IMR-90 (cell line): ENCODE measurements at regions not wholly inside any gene's neighbourhood (a gene's known extent, or its start where the extent isn't known, plus 50 kb on each side); places are given as distances from the start of the nearest gene placed in this dataset.

Source experiments
- ATAC-seq: fragments of 200-7000 bp; cut with Tn5 transposase; 2 replicates; pipeline ENCODE4 v1.9.1; 2020; ENCODE audit warnings: low read depth, mild to moderate bottlenecking, moderate library complexity
- BruUV-seq: library from RNA; stranded (reverse); fragments of 400-500 nt; replicated peaks from 2 replicates; lab custom pipeline; 2021; lab: Mats Ljungman, UMichigan
- CTCF ChIA-PET: fragments of 300-600 bp; formaldehyde crosslinking; extraction: SDS; loops from one replicate; lab custom pipeline; 2021; ENCODE audit warnings: antibody characterized with exemption; lab: Yijun Ruan, JAX
- POLR2A ChIA-PET: fragments of 300-600 bp; sonication (Branson Sonifier 250); formaldehyde crosslinking; loops from one replicate; lab custom pipeline; 2022; ENCODE audit warnings: antibody characterized with exemption; ENCODE audit not compliant: unreplicated experiment; lab: Charles Lee
- DNase-seq: peaks from one replicate; pipeline ENCODE4 v3.0.0; 2013
- H2AFZ ChIP-seq: replicated peaks from 2 replicates; pipeline ENCODE3; 2013; ENCODE audit warnings: low read length, mild to moderate bottlenecking; ENCODE audit not compliant: poor library complexity
- H2AK5ac ChIP-seq: 2 replicates; pipeline ENCODE4 v1.6.1; 2013; ENCODE audit warnings: low read depth, low read length, inconsistent platforms
- H2AK9ac ChIP-seq: replicated peaks from 2 replicates; pipeline ENCODE3; 2013; ENCODE audit warnings: mild to moderate bottlenecking, low read depth, low read length, moderate library complexity; ENCODE audit not compliant: poor library complexity
- H2BK120ac ChIP-seq: 2 replicates; pipeline ENCODE4 v1.6.1; 2013; ENCODE audit warnings: low read depth, low read length, inconsistent platforms
- H2BK15ac ChIP-seq: 3 replicates; pipeline ENCODE4 v1.6.1; 2013; ENCODE audit warnings: low read depth, low read length, inconsistent platforms
- H2BK20ac ChIP-seq: 2 replicates; pipeline ENCODE4 v1.6.1; 2013; ENCODE audit warnings: low read depth, mild to moderate bottlenecking, inconsistent platforms, low read length, moderate library complexity
- H2BK5ac ChIP-seq: 2 replicates; pipeline ENCODE4 v1.6.1; 2013; ENCODE audit warnings: mild to moderate bottlenecking, low read depth, low read length, inconsistent platforms; ENCODE audit not compliant: poor library complexity, severe bottlenecking
- H3K14ac ChIP-seq: replicated peaks from 2 replicates; pipeline ENCODE4 v1.6.1; 2013; ENCODE audit warnings: low read depth, low read length, inconsistent platforms
- H3K18ac ChIP-seq: 2 replicates; pipeline ENCODE4 v1.6.1; 2013; ENCODE audit warnings: low read depth, low read length, control low read depth
- H3K23ac ChIP-seq: 2 replicates; pipeline ENCODE4 v1.6.1; 2013; ENCODE audit warnings: low read depth, low read length, inconsistent platforms
- H3K27ac ChIP-seq: 2 replicates; pipeline ENCODE4 v1.5.1; 2013; ENCODE audit warnings: mild to moderate bottlenecking, control low read depth, low read length; ENCODE audit not compliant: insufficient read depth
- H3K27me3 ChIP-seq: 2 replicates; pipeline ENCODE4 v1.6.1; 2013; ENCODE audit warnings: low read length; ENCODE audit not compliant: control insufficient read depth, insufficient read depth
- H3K36me3 ChIP-seq: 2 replicates; pipeline ENCODE4 v1.6.1; 2013; ENCODE audit warnings: low read length, mixed read lengths; ENCODE audit not compliant: control insufficient read depth, insufficient read depth
- H3K4ac ChIP-seq: 2 replicates; pipeline ENCODE4 v1.6.1; 2013; ENCODE audit warnings: low read depth, low read length, inconsistent platforms
- H3K4me1 ChIP-seq: 2 replicates; pipeline ENCODE4 v1.6.1; 2013; ENCODE audit warnings: low read length, mixed read lengths; ENCODE audit not compliant: control insufficient read depth, insufficient read depth
- H3K4me2 ChIP-seq: 2 replicates; pipeline ENCODE4 v1.6.1; 2013; ENCODE audit warnings: low read depth, mild to moderate bottlenecking, control low read depth, low read length, moderate library complexity
- H3K4me3 ChIP-seq: 2 replicates; pipeline ENCODE4 v1.5.1; 2013; ENCODE audit warnings: low read depth, mild to moderate bottlenecking, control low read depth, low read length, moderate library complexity; ENCODE audit not compliant: insufficient read depth
- H3K56ac ChIP-seq: 2 replicates; pipeline ENCODE4 v1.6.1; 2013; ENCODE audit warnings: low read length, inconsistent platforms; ENCODE audit not compliant: insufficient read depth; ENCODE audit errors: extremely low read depth
- H3K79me1 ChIP-seq, 2 experiments: 2 replicates each; pipeline ENCODE4 v1.6.1; 2013; ENCODE audit warnings: low read length in 2 of 2, inconsistent platforms in 1 of 2, low read depth in 1 of 2
- H3K9ac ChIP-seq: 2 replicates; pipeline ENCODE4 v1.6.1; 2013; ENCODE audit warnings: low read depth, low read length, control low read depth
- H3K9me1 ChIP-seq: 2 replicates; pipeline ENCODE4 v1.6.1; 2013; ENCODE audit warnings: low read length, inconsistent platforms; ENCODE audit not compliant: insufficient read depth
- H3K9me3 ChIP-seq: 2 replicates; pipeline ENCODE4 v1.6.1; 2013; ENCODE audit warnings: low read length; ENCODE audit not compliant: control insufficient read depth, insufficient read depth
- H4K20me1 ChIP-seq: 2 replicates; pipeline ENCODE4 v1.6.1; 2013; ENCODE audit warnings: low read length, inconsistent platforms; ENCODE audit not compliant: insufficient read depth
- H4K5ac ChIP-seq: 2 replicates; pipeline ENCODE4 v1.6.1; 2013; ENCODE audit warnings: mild to moderate bottlenecking, low read depth, low read length, control low read depth
- H4K8ac ChIP-seq, 2 experiments: 2 replicates each; pipeline ENCODE4 v1.6.1; 2013; ENCODE audit warnings: low read depth in 2 of 2, low read length in 2 of 2, control low read depth in 1 of 2, inconsistent platforms in 1 of 2
- H4K91ac ChIP-seq: 2 replicates; pipeline ENCODE4 v1.6.1; 2013; ENCODE audit warnings: low read depth, low read length, inconsistent platforms; ENCODE audit not compliant: insufficient read depth
- MAFK ChIP-seq: IDR thresholded peaks from 2 replicates; pipeline ENCODE4 v1.6.1; 2012; ENCODE audit warnings: low read depth, low read length, improper control_type of control experiment
- RCOR1 ChIP-seq: IDR thresholded peaks from 2 replicates; pipeline ENCODE4 v1.6.1; 2012; ENCODE audit warnings: mild to moderate bottlenecking, low read length, improper control_type of control experiment; ENCODE audit not compliant: insufficient replicate concordance
- WGBS, 2 experiments: methylation state at CpG; one replicate each; pipeline versions ENCODE4 v1.1.5 to v1.1.7; 2013; ENCODE audit warnings: missing lambda C conversion rate in 2 of 2; ENCODE audit not compliant: insufficient read length in 1 of 2; ENCODE audit errors: extremely low coverage in 2 of 2; 5-methylcytosine and 5-hydroxymethylcytosine counted together
- dilution Hi-C: fragments of 300-500 bp; cut with HindIII; formaldehyde crosslinking; loops from one replicate; pipeline ENCODE4 v1.14.3; 2018; ENCODE audit warnings: low sequenced_read_pairs; ENCODE audit not compliant: unreplicated experiment
- in situ Hi-C: fragments of 300-500 bp; cut with MboI; formaldehyde crosslinking; loops from 3 replicates; pipeline ENCODE4 v1.14.3; 2019; ENCODE audit warnings: low sequenced_read_pairs, inconsistent platforms, mixed read lengths
- intact Hi-C: fragments of 100-400 bp; cut with micrococcal nuclease; formaldehyde crosslinking; loops from 2 replicates; pipeline ENCODE4 v1.10.0; 2022

DNA sequence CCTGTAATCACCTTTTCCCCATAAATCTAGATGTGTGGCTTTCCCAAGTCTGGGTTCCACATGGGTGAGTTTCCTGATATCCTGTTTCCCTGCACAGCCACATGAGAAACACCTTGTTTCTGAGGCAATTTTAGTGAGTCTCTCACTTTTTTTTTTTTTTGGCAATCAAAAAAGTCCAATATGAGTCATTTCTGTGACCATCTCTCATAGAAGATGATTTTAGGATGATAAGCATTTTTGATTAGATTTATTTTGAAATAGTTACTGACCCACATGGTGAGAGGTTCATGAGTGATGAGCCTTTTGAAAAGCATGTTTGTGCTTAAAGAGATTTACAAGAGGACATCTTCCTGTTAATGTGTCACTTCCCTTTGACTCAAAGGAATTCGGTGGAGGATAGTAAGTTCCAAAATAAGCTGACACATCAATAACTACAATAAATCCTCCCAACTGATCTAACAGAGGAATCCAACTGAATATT, 464.0 kb downstream of the INHBA start:
- TF ChIP-seq MAFK = peak; percentile 99
- TF ChIP-seq RCOR1 = no peak
- no peak for ATAC-seq
- Histone ChIP-seq H2AFZ (no peak overlapping the region), H2BK20ac (peak overlapping the region; percentile 53; the same call in 1 of the 2 replicates), H3K56ac (0 out of 2 replicates have a peak overlapping the region, but pooled peaks have one; percentile 39), H2AK5ac (peak overlapping the region; percentile 31; the same call in 1 of the 2 replicates), H4K8ac (peak overlapping the region in 1 of 2 experiments; percentile 74; a peak in 2 of 4 replicates), H4K91ac (no peak overlapping the region), H3K4me3 (no peak overlapping the region), H3K27ac (no peak overlapping the region), H4K20me1 (no peaks in the 10 kb centered on the region), H3K9me3 (no peaks in the 10 kb centered on the region), H3K4ac (peak overlapping the region; percentile 58; the same call in 1 of the 2 replicates), H3K36me3 (no peaks in the 10 kb centered on the region), H2AK9ac (no peak overlapping the region), H2BK15ac (peak overlapping the region; percentile 49; the same call in 2 of the 3 replicates), H3K9me1 (no peaks in the 10 kb centered on the region), H3K14ac (peak overlapping the region; percentile 53; the same call in 1 of the 2 replicates), H3K9ac (no peak overlapping the region), H3K27me3 (no peaks in the 10 kb centered on the region), H3K23ac (peak overlapping the region; percentile 48; the same call in 1 of the 2 replicates), H3K18ac (peak overlapping the region; percentile 61; the same call in 1 of the 2 replicates), H3K79me1 (no peaks in the 10 kb centered on the region), H2BK5ac (peak overlapping the region; percentile 21), H4K5ac (no peak overlapping the region; the same call in 1 of the 2 replicates), H2BK120ac (peak overlapping the region; percentile 59; the same call in 1 of the 2 replicates), H3K4me2 (peak overlapping the region; percentile 15; the same call in 1 of the 2 replicates), H3K4me1 (peaks cover 6% of the 10 kb centered on the region)
- intact Hi-C loops = no loop called here
- CTCF ChIA-PET = interaction anchor here (1.1 kb wide), 1 partner anchor 16 kb away, joined by 4 read pairs; no protein-coding TSS in a partner anchor
- in situ Hi-C loops = no loop called here
- POLR2A ChIA-PET = no interaction called here
- peak; percentile 47 for DNase-seq
- no TSS peak for BruUV-seq
- no CpG with 5 or more reads among the region's 1 CpG for whole genome bisulfite sequencing, 2 experiments
- dilution Hi-C loops = no loop called here
